ENCODE measurements at regions not wholly inside any gene's neighbourhood (a gene's known extent, or its start where the extent isn't known, plus 50 kb on each side); places are given as distances from the start of the nearest gene placed in this dataset.

- Histone ChIP-seq H3K9me3 (ENCODE audit: low read depth) (no peaks in the 10 kb centered on the region), H3K9ac (no peak overlapping the region), H3K79me2 (ENCODE audit: low read depth) (no peaks in the 10 kb centered on the region), H3K27me3 (no peaks in the 10 kb centered on the region), H3K36me3 (no peaks in the 10 kb centered on the region), H4K20me1 (ENCODE audit: low read depth) (no peaks in the 10 kb centered on the region), H3K4me1 (peaks cover 12% of the 10 kb centered on the region), H3F3A (ENCODE audit: low read depth) (no peaks in the 10 kb centered on the region), H3K27ac (no peak overlapping the region), H3K4me3 (no peak overlapping the region), H3K4me2 (no peak overlapping the region), H2AFZ (replicated peaks) (peak overlapping the region; percentile 54)
- H3K27me3 Mint-ChIP-seq (ENCODE audit: insufficient read depth, low read depth) = peaks cover 2% of the 10 kb centered on the region
- H3K4me3 Mint-ChIP-seq = no peak overlapping the region
- peaks cover 10% of the 10 kb centered on the region for H3K9me3 Mint-ChIP-seq
- TF ChIP-seq CTCF (IDR thresholded peaks at IDR 0.05) (no peak), EZH2phosphoT487 (IDR thresholded peaks at IDR 0.05) (no peak), EZH2 (IDR thresholded peaks at IDR 0.05) (no peak)
- no peaks in the 10 kb centered on the region for H3K36me3 Mint-ChIP-seq
- H3K4me1 Mint-ChIP-seq = peaks cover 16% of the 10 kb centered on the region
- DNase-seq (ENCODE audit: low spot score) = no peak
- no peak overlapping the region for H3K27ac Mint-ChIP-seq
Observed at GRCh38 chr5:74367934-74368333, 272.6 kb downstream of the ENC1 start.

DNA sequence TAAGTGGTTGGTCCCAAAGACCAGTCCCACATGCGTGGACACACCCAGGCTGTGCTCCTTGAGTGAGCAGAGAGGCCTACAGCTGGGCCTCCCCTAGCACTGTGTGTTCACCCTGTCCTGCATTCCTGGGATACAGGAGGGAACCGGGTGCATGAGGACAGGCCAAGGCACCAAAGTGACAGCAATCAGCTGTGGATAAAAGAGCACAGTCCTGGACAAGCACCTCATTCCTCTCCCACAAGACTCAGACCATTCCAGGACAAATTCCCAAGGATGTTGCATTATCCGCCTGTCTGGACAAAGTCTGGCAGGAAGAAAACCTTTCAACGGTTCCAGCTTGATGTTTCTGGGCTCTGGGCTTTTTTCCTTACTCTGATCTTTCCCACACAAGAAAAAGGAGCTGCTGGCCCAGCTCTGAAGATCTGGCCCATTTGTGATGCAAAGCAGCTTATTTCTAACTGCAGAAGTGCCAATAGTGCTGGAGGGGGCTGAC, 273.2 kb downstream of the ENC1 start:
- Mint-ChIP-seq H3K27ac (peak overlapping the region; percentile 18), H3K27me3 (ENCODE audit: insufficient read depth, low read depth) (peaks cover 2% of the 10 kb centered on the region), H3K4me3 (no peak overlapping the region), H3K4me1 (peaks cover 16% of the 10 kb centered on the region), H3K9me3 (peaks cover 10% of the 10 kb centered on the region), H3K36me3 (no peaks in the 10 kb centered on the region)
- Histone ChIP-seq H3K27me3 (no peaks in the 10 kb centered on the region), H3K27ac (no peak overlapping the region), H3F3A (ENCODE audit: low read depth) (no peaks in the 10 kb centered on the region), H3K4me2 (no peak overlapping the region), H3K4me3 (no peak overlapping the region), H3K36me3 (no peaks in the 10 kb centered on the region), H3K79me2 (ENCODE audit: low read depth) (no peaks in the 10 kb centered on the region), H3K9ac (no peak overlapping the region), H3K4me1 (peaks cover 12% of the 10 kb centered on the region), H4K20me1 (ENCODE audit: low read depth) (no peaks in the 10 kb centered on the region), H2AFZ (replicated peaks) (peak overlapping the region; percentile 54), H3K9me3 (ENCODE audit: low read depth) (no peaks in the 10 kb centered on the region)
- no peak for DNase-seq (ENCODE audit: low spot score)
- no peak for TF ChIP-seq EZH2phosphoT487 (IDR thresholded peaks at IDR 0.05)
- no peak for TF ChIP-seq CTCF (IDR thresholded peaks at IDR 0.05)
- no peak for TF ChIP-seq EZH2 (IDR thresholded peaks at IDR 0.05)

GRCh38 chr5:74365723-74366122, 274.8 kb downstream of the ENC1 start:
- Mint-ChIP-seq H3K9me3 (peaks cover 10% of the 10 kb centered on the region), H3K4me1 (peaks cover 16% of the 10 kb centered on the region), H3K27ac (no peak overlapping the region), H3K36me3 (no peaks in the 10 kb centered on the region), H3K4me3 (no peak overlapping the region), H3K27me3 (ENCODE audit: insufficient read depth, low read depth) (peaks cover 2% of the 10 kb centered on the region)
- Histone ChIP-seq H3K9ac (no peak overlapping the region), H3K9me3 (ENCODE audit: low read depth) (no peaks in the 10 kb centered on the region), H3K27me3 (no peaks in the 10 kb centered on the region), H2AFZ (replicated peaks) (no peak overlapping the region), H3F3A (ENCODE audit: low read depth) (no peaks in the 10 kb centered on the region), H3K27ac (no peak overlapping the region), H4K20me1 (ENCODE audit: low read depth) (no peaks in the 10 kb centered on the region), H3K36me3 (no peaks in the 10 kb centered on the region), H3K4me3 (no peak overlapping the region), H3K4me2 (no peak overlapping the region), H3K4me1 (peaks cover 12% of the 10 kb centered on the region), H3K79me2 (ENCODE audit: low read depth) (no peaks in the 10 kb centered on the region)
- DNase-seq (ENCODE audit: low spot score) = no peak
- no peak for TF ChIP-seq EZH2 (IDR thresholded peaks at IDR 0.05)
- TF ChIP-seq EZH2phosphoT487 (IDR thresholded peaks at IDR 0.05) = no peak
- TF ChIP-seq CTCF (IDR thresholded peaks at IDR 0.05) = no peak
